Fibroblast of lung (primary cell): ENCODE measurements at regions not wholly inside any gene's neighbourhood (a gene's known extent, or its start where the extent isn't known, plus 50 kb on each side); places are given as distances from the start of the nearest gene placed in this dataset.
A peak's percentile ranks its signal among the peaks of the same experiment; 100 is the strongest.

Source experiments
- DNase-seq, 2 donors: peaks; one replicate each; pipeline versions ENCODE4 v3.0.0 to v3.0.0-alpha.2; 2010; ENCODE audit warnings: low read depth in 2 of 2
- H2AFZ ChIP-seq: 2 replicates; pipeline ENCODE4 v1.5.1; 2012; ENCODE audit warnings: low read length, control low read depth, inconsistent platforms
- H3K27ac ChIP-seq: 2 replicates; pipeline ENCODE4 v1.5.1; 2011; ENCODE audit warnings: low read length, control low read depth; ENCODE audit not compliant: insufficient read depth
- H3K27me3 ChIP-seq: 2 replicates; pipeline ENCODE4 v1.5.1; 2011; ENCODE audit warnings: mild to moderate bottlenecking, low read length; ENCODE audit not compliant: control insufficient read depth, insufficient read depth
- H3K36me3 ChIP-seq: 2 replicates; pipeline ENCODE4 v1.5.1; 2011; ENCODE audit warnings: low read length; ENCODE audit not compliant: control insufficient read depth, insufficient read depth
- H3K4me1 ChIP-seq: 2 replicates; pipeline ENCODE4 v1.5.1; 2011; ENCODE audit warnings: low read length; ENCODE audit not compliant: control insufficient read depth, insufficient read depth; ENCODE audit errors: extremely low read depth
- H3K4me2 ChIP-seq: 2 replicates; pipeline ENCODE4 v1.5.1; 2011; ENCODE audit warnings: low read length, control low read depth; ENCODE audit not compliant: insufficient read depth; ENCODE audit errors: extremely low read depth
- H3K4me3 ChIP-seq, 4 experiments: fragments of 200-600 bp in 1 of 4; sonication (generic) in 1 of 4; replicated peaks in 1 of 4; 2 replicates each; pipeline ENCODE4 v1.5.1; 2011 to 2016; ENCODE audit warnings: low read length in 4 of 4, low read depth in 3 of 4, mild to moderate bottlenecking in 3 of 4, control low read depth in 2 of 4, inconsistent platforms in 1 of 4, mixed read lengths in 1 of 4; ENCODE audit not compliant: insufficient read depth in 1 of 4; ENCODE audit errors: control extremely low read depth in 1 of 4
- H3K79me2 ChIP-seq: 2 replicates; pipeline ENCODE4 v1.5.1; 2012; ENCODE audit warnings: mild to moderate bottlenecking, low read length, inconsistent platforms; ENCODE audit not compliant: control insufficient read depth, insufficient read depth
- H3K9ac ChIP-seq: 2 replicates; pipeline ENCODE4 v1.5.1; 2011; ENCODE audit warnings: mild to moderate bottlenecking, low read length, control low read depth; ENCODE audit not compliant: insufficient read depth
- H3K9me3 ChIP-seq: 2 replicates; pipeline ENCODE4 v1.5.1; 2012; ENCODE audit warnings: low read depth, low read length; ENCODE audit not compliant: control insufficient read depth, insufficient read depth
- H4K20me1 ChIP-seq: 2 replicates; pipeline ENCODE4 v1.5.1; 2011; ENCODE audit warnings: low read length; ENCODE audit not compliant: control insufficient read depth, insufficient read depth; ENCODE audit errors: extremely low read depth
- CTCF ChIP-seq, 2 donors: IDR thresholded peaks in 1 of 2; conservative IDR thresholded peaks in 1 of 2; 1 replicate in 1 of 2; 2 replicates in 1 of 2; pipeline ENCODE4 v1.5.1; 2011 to 2012; ENCODE audit warnings: low read length in 2 of 2, control low read depth in 1 of 2, inconsistent platforms in 1 of 2, low read depth in 1 of 2, mild to moderate bottlenecking in 1 of 2
- EZH2 ChIP-seq: IDR thresholded peaks from 2 replicates; pipeline ENCODE4 v1.5.1; 2012; ENCODE audit warnings: low read length, control low read depth, mild to moderate bottlenecking; ENCODE audit errors: missing control alignments

GRCh38 chr6:74182992-74183391, 487.0 kb downstream of the CD109 start:
- H3K9ac ChIP-seq: no peak overlapping the region
- H3K9me3 ChIP-seq: no peaks in the 10 kb centered on the region
- TF ChIP-seq CTCF (conservative IDR thresholded peaks at IDR 0.05 in 1 of 2, IDR thresholded peaks at IDR 0.05 in 1 of 2; ENCODE audit: low read depth in 1 of 2, low read length in 2 of 2) (no peak), EZH2 (no peak)
- DNase-seq: peak; percentile 0 to 11
- no peak overlapping the region for H2AFZ ChIP-seq
- no peak overlapping the region for H3K4me3 ChIP-seq
- no peaks in the 10 kb centered on the region for H3K4me1 ChIP-seq
- no peaks in the 10 kb centered on the region for H4K20me1 ChIP-seq
- no peaks in the 10 kb centered on the region for H3K27me3 ChIP-seq
- H3K36me3 ChIP-seq: no peaks in the 10 kb centered on the region
- no peak overlapping the region for H3K27ac ChIP-seq
- H3K79me2 ChIP-seq: no peaks in the 10 kb centered on the region
- H3K4me2 ChIP-seq: no peak overlapping the region

- Histone ChIP-seq H2AFZ (no peak overlapping the region), H3K4me1 (no peaks in the 10 kb centered on the region), H3K79me2 (no peaks in the 10 kb centered on the region), H3K4me3 (no peak overlapping the region), H3K9me3 (no peaks in the 10 kb centered on the region), H3K4me2 (no peak overlapping the region), H3K9ac (no peak overlapping the region), H4K20me1 (no peaks in the 10 kb centered on the region), H3K27me3 (no peaks in the 10 kb centered on the region), H3K36me3 (no peaks in the 10 kb centered on the region), H3K27ac (no peak overlapping the region)
- no peak for TF ChIP-seq CTCF (conservative IDR thresholded peaks at IDR 0.05 in 1 of 2, IDR thresholded peaks at IDR 0.05 in 1 of 2; ENCODE audit: low read depth in 1 of 2, low read length in 2 of 2)
- TF ChIP-seq EZH2: no peak
- DNase-seq: no peak
Observed at GRCh38 chr6:74181471-74181870, 485.5 kb downstream of the CD109 start.

GRCh38 chr6:74177506-74177905, 481.5 kb downstream of the CD109 start:
- no peak for DNase-seq
- Histone ChIP-seq H3K79me2 (no peaks in the 10 kb centered on the region), H3K4me2 (no peak overlapping the region), H3K27ac (no peak overlapping the region), H3K27me3 (no peaks in the 10 kb centered on the region), H3K36me3 (no peaks in the 10 kb centered on the region), H3K4me3 (no peak overlapping the region), H3K4me1 (no peaks in the 10 kb centered on the region), H2AFZ (no peak overlapping the region), H4K20me1 (no peaks in the 10 kb centered on the region), H3K9me3 (no peaks in the 10 kb centered on the region), H3K9ac (no peak overlapping the region)
- TF ChIP-seq CTCF (conservative IDR thresholded peaks at IDR 0.05 in 1 of 2, IDR thresholded peaks at IDR 0.05 in 1 of 2; ENCODE audit: low read depth in 1 of 2, low read length in 2 of 2) (no peak), EZH2 (no peak)
